Esophagus (tissue), 2 donors: ENCODE measurements at regions not wholly inside any gene's neighbourhood (a gene's known extent, or its start where the extent isn't known, plus 50 kb on each side); places are given as distances from the start of the nearest gene placed in this dataset.
"Not testable (repeated sequence)": the region's sequence is repeated elsewhere in the genome, so short reads cannot be mapped to it uniquely, and the experiment has no call there.

ENCODE experiments used
- H3K27ac ChIP-seq, 2 donors: one replicate each; pipeline ENCODE4 v1.5.1; 2013; ENCODE audit warnings: low read depth in 2 of 2, mild to moderate bottlenecking in 2 of 2, inconsistent platforms in 1 of 2, low read length in 1 of 2, moderate library complexity in 1 of 2
- H3K27me3 ChIP-seq, 2 donors: one replicate each; pipeline ENCODE4 v1.6.1; 2013; ENCODE audit warnings: low read length in 2 of 2, control low read depth in 1 of 2, mild to moderate bottlenecking in 1 of 2; ENCODE audit not compliant: insufficient read depth in 2 of 2, control insufficient read depth in 1 of 2
- H3K36me3 ChIP-seq, 2 donors: one replicate each; pipeline ENCODE4 v1.6.1; 2013; ENCODE audit warnings: low read length in 1 of 2; ENCODE audit not compliant: control insufficient read depth in 2 of 2, insufficient read depth in 2 of 2
- H3K4me1 ChIP-seq, 2 donors: one replicate each; pipeline ENCODE4 v1.6.1; 2013; ENCODE audit warnings: low read length in 1 of 2; ENCODE audit not compliant: control insufficient read depth in 2 of 2, insufficient read depth in 2 of 2
- H3K4me3 ChIP-seq, 2 donors: one replicate each; pipeline ENCODE4 v1.5.1; 2013; ENCODE audit warnings: low read length in 2 of 2, mild to moderate bottlenecking in 2 of 2, low read depth in 1 of 2, moderate library complexity in 1 of 2
- H3K9me3 ChIP-seq, 2 donors: one replicate each; pipeline ENCODE4 v1.6.1; 2013; ENCODE audit warnings: mild to moderate bottlenecking in 2 of 2, low read depth in 1 of 2, low read length in 1 of 2, moderate library complexity in 1 of 2; ENCODE audit not compliant: control insufficient read depth in 2 of 2, insufficient read depth in 1 of 2
- whole genome bisulfite sequencing, 2 donors: extraction: QIAGEN DNeasy Blood & Tissue Kit; methylation state at CpG; one replicate each; pipeline ENCODE4 v1.1.7; 2013; 5-methylcytosine and 5-hydroxymethylcytosine counted together
- donor health status: healthy with polysubstance abuse.
- donor health status: Bipolar disorder and iron deficiency.

GRCh38 chr6:9315966-9316650 lies 880.8 kb upstream of the SLC35B3 start:
- Histone ChIP-seq H3K27me3 (no peaks in the 10 kb centered on the region), H3K4me3 (no peak overlapping the region), H3K4me1 (no peaks in the 10 kb centered on the region), H3K9me3 (no peaks in the 10 kb centered on the region), H3K27ac (no peak overlapping the region), H3K36me3 (no peaks in the 10 kb centered on the region)
- 77 to 86% methylated on average over 4 of the region's 4 CpGs for WGBS, 2 donors

DNA sequence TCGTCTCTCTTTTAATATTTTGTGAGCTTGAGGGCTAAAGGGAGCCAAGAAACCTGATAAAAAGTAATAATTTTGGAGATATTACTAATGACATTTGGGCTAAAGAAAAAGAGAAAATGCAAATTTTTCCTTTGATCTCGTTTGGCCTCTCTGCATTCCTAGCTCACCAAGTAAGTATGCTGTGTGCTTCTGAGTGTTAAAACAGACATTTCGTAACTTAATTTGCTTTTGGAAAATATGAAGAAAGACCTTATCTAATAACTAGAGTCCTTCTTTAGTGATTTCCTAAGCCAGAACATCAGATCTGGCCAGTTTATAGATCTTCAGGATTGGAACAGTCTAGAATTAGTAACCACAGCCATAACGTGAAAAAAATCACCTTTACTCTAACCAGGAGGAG lies 872.9 kb upstream of the SLC35B3 start:
- Histone ChIP-seq H3K27ac (no peak overlapping the region), H3K36me3 (no peaks in the 10 kb centered on the region), H3K27me3 (no peaks in the 10 kb centered on the region), H3K9me3 (no peaks in the 10 kb centered on the region), H3K4me3 (no peak overlapping the region), H3K4me1 (no peaks in the 10 kb centered on the region)
- 36 to 38% methylated on average over 4 of the region's 4 CpGs for WGBS, 2 donors

- no peaks in the 10 kb centered on the region for H3K9me3 ChIP-seq
- no peaks in the 10 kb centered on the region for H3K27me3 ChIP-seq
- 38 to 40% methylated on average over 2 of the region's 2 CpGs for WGBS, 2 donors
- H3K4me3 ChIP-seq: no peak overlapping the region
- no peak overlapping the region for H3K27ac ChIP-seq
- no peaks in the 10 kb centered on the region for H3K4me1 ChIP-seq
- H3K36me3 ChIP-seq: no peaks in the 10 kb centered on the region
Observed at GRCh38 chr6:9307786-9308185, 872.4 kb upstream of the SLC35B3 start.

DNA sequence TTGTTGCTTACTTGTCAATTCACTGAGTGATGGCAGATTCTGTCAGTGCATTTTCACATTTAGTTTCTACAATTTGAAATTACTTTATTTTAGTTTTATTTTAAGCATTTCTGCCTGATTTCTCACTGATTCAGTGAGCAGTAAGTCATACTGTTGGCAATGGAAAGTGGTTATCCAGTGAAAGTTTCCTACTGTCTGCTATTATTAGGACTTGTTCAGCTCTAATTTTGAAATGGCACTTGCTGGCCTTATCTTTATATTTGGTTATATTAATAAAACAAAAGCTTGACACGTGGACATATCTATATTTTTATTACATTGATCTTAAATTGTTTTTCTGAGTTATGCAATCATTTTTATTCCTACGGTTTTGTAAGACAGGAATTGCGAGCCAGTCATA lies 871.8 kb upstream of the SLC35B3 start:
- Histone ChIP-seq H3K36me3 (no peaks in the 10 kb centered on the region), H3K4me3 (no peak overlapping the region), H3K9me3 (no peaks in the 10 kb centered on the region), H3K4me1 (no peaks in the 10 kb centered on the region), H3K27me3 (no peaks in the 10 kb centered on the region), H3K27ac (no peak overlapping the region)
- 47 to 55% methylated on average over 3 of the region's 3 CpGs for WGBS, 2 donors

DNA sequence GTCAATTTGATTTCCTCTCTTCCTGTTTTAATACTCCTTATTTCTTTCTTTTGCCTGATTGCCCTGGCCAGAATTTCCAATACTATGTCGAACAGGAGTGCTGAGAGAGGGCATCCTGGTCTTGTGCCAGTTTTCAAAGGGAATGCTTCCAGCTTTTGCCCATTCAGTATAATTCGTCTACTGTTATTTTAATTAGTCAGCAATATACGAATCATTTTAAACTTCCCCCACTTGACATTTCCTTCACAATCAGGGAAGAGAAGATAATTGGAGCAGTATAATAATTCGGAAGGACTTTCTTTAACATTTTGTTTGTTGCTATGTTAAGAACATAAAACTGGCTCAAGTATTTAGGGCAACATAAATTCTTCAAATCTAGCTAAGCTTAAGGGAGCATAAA lies 860.3 kb upstream of the SLC35B3 start:
- 65 to 69% methylated on average over 4 of the region's 4 CpGs for WGBS, 2 donors
- Histone ChIP-seq H3K36me3 (no peaks in the 10 kb centered on the region), H3K27me3 (no peaks in the 10 kb centered on the region), H3K27ac (no peak overlapping the region), H3K4me1 (no peaks in the 10 kb centered on the region), H3K4me3 (no peak overlapping the region), H3K9me3 (no peaks in the 10 kb centered on the region)

GRCh38 chr6:9292975-9293374 lies 857.6 kb upstream of the SLC35B3 start:
- Histone ChIP-seq H3K36me3 (no peaks in the 10 kb centered on the region), H3K4me1 (no peaks in the 10 kb centered on the region), H3K27me3 (no peaks in the 10 kb centered on the region), H3K9me3 (no peaks in the 10 kb centered on the region), H3K4me3 (no peak overlapping the region), H3K27ac (no peak overlapping the region)
- WGBS, 2 donors: 64 to 65% methylated on average over 3 of the region's 3 CpGs

GRCh38 chr6:9290342-9290741 lies 855.0 kb upstream of the SLC35B3 start:
- 94 to 95% methylated on average over 25 to 32 of the region's 32 CpGs for WGBS, 2 donors
- not testable (repeated sequence) for H3K4me1 ChIP-seq, H3K27me3 ChIP-seq, H3K4me3 ChIP-seq, H3K27ac ChIP-seq, H3K9me3 ChIP-seq, H3K36me3 ChIP-seq

GRCh38 chr6:9272671-9273070 lies 837.3 kb upstream of the SLC35B3 start:
- Histone ChIP-seq H3K27ac (no peak overlapping the region), H3K27me3 (no peaks in the 10 kb centered on the region), H3K4me3 (no peak overlapping the region), H3K4me1 (no peaks in the 10 kb centered on the region), H3K9me3 (no peaks in the 10 kb centered on the region), H3K36me3 (no peaks in the 10 kb centered on the region)

DNA sequence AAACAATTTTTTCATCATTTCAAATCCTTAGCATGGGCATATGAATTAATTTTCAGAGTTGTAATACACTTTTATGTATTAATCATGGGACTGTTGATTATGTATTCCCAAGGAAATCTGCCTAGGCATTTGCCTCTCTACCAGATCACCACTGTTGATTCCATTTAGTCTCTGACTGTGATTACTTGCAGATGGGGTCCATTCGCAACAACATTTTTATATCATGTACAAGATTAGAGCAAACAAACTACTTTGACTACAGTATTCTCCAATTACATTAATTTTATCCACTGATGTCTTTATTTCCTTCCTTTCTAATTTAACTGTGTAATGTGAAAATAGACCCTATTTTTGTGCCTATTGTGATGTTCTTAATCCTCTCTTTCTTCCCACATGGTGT lies 831.4 kb upstream of the SLC35B3 start:
- no peaks in the 10 kb centered on the region for H3K4me1 ChIP-seq
- no peak overlapping the region for H3K27ac ChIP-seq
- no peaks in the 10 kb centered on the region for H3K36me3 ChIP-seq
- WGBS, 2 donors: 83 to 91% methylated on average over 1 of the region's 1 CpG
- H3K9me3 ChIP-seq: no peaks in the 10 kb centered on the region
- H3K4me3 ChIP-seq: no peak overlapping the region
- no peaks in the 10 kb centered on the region for H3K27me3 ChIP-seq

GRCh38 chr6:9257215-9257614 lies 821.9 kb upstream of the SLC35B3 start:
- H3K36me3 ChIP-seq: no peaks in the 10 kb centered on the region
- H3K9me3 ChIP-seq: peaks cover 0 to 3% of the 10 kb centered on the region in 2 donors
- H3K27ac ChIP-seq: no peak overlapping the region
- no peak overlapping the region for H3K4me3 ChIP-seq
- WGBS, 2 donors: 26 to 55% methylated on average over 2 of the region's 2 CpGs
- no peaks in the 10 kb centered on the region for H3K27me3 ChIP-seq
- no peaks in the 10 kb centered on the region for H3K4me1 ChIP-seq
